OCI-LY3 (cell line): ENCODE measurements at regions not wholly inside any gene's neighbourhood (a gene's known extent, or its start where the extent isn't known, plus 50 kb on each side); places are given as distances from the start of the nearest gene placed in this dataset.

Experiments used
- H2AFZ ChIP-seq: fragments of 200-600, 300-600 bp; shearing (Covaris generic); 2 replicates; pipeline ENCODE4 v1.6.0; 2014; ENCODE audit warnings: antibody characterized with exemption, low read depth, low read length
- H3K27ac ChIP-seq: fragments of 200-600, 300-600 bp; sonication (generic); 2 replicates; pipeline ENCODE4 v1.5.1; 2014; ENCODE audit warnings: mild to moderate bottlenecking, low read length, moderate library complexity, mixed read lengths
- H3K27me3 ChIP-seq: fragments of 200-600, 300-600 bp; sonication (generic); 2 replicates; pipeline ENCODE4 v1.6.1; 2014; ENCODE audit warnings: low read depth, low read length, mixed read lengths
- H3K36me3 ChIP-seq: fragments of 200-600, 300-600 bp; sonication (generic); replicated peaks from 2 replicates; pipeline ENCODE3; 2014; ENCODE audit warnings: low read depth, low read length, mixed read lengths
- H3K4me1 ChIP-seq: fragments of 300-600, 200-600 bp; sonication (generic); 2 replicates; pipeline ENCODE4 v1.6.1; 2014; ENCODE audit warnings: low read length, mixed read lengths
- H3K4me2 ChIP-seq: fragments of 200-600, 300-600 bp; sonication (generic); 2 replicates; pipeline ENCODE4 v1.6.1; 2014; ENCODE audit warnings: low read length, mixed read lengths
- H3K4me3 ChIP-seq: fragments of 300-600, 200-600 bp; sonication (generic); 2 replicates; pipeline ENCODE4 v1.5.1; 2014; ENCODE audit warnings: antibody characterized with exemption, mild to moderate bottlenecking, low read length, moderate library complexity
- H3K79me2 ChIP-seq: fragments of 300-600, 200-600 bp; shearing (Covaris generic); 2 replicates; pipeline ENCODE4 v1.6.1; 2014; ENCODE audit warnings: mild to moderate bottlenecking, low read length, mixed read lengths
- H3K9ac ChIP-seq: fragments of 300-600, 200-600 bp; shearing (Covaris generic); 2 replicates; pipeline ENCODE4 v1.6.0; 2014; ENCODE audit warnings: mild to moderate bottlenecking, low read length, moderate library complexity
- H3K9me3 ChIP-seq: fragments of 200-600, 300-600 bp; shearing (Covaris generic); 2 replicates; pipeline ENCODE4 v1.6.1; 2014; ENCODE audit warnings: low read length, mixed read lengths; ENCODE audit not compliant: insufficient read depth
- H4K20me1 ChIP-seq: fragments of 200-600, 300-600 bp; sonication (generic); 2 replicates; pipeline ENCODE4 v1.6.1; 2016; ENCODE audit warnings: low read length, mixed read lengths; ENCODE audit not compliant: insufficient read depth
- CTCF ChIP-seq: fragments of 200-600, 300-600 bp; sonication (generic); IDR thresholded peaks from 2 replicates; pipeline ENCODE4 v1.5.1; 2014; ENCODE audit warnings: antibody characterized with exemption, low read length, low read depth
- EZH2phosphoT487 ChIP-seq: fragments of 200-600 bp; shearing (Covaris generic); IDR thresholded peaks from 2 replicates; pipeline ENCODE4 v1.6.1; 2018; ENCODE audit warnings: antibody characterized with exemption, mixed run types, low read depth

- Histone ChIP-seq H4K20me1 (no peaks in the 10 kb centered on the region), H3K9me3 (no peaks in the 10 kb centered on the region), H3K27ac (no peak overlapping the region), H3K36me3 (no peaks in the 10 kb centered on the region), H3K27me3 (no peaks in the 10 kb centered on the region), H3K9ac (no peak overlapping the region), H2AFZ (no peak overlapping the region), H3K79me2 (no peaks in the 10 kb centered on the region), H3K4me2 (no peak overlapping the region), H3K4me3 (no peak overlapping the region), H3K4me1 (no peaks in the 10 kb centered on the region)
- no peak for TF ChIP-seq EZH2phosphoT487
- no peak for TF ChIP-seq CTCF
Observed at GRCh38 chr2:103605071-103605780, 843.4 kb downstream of the TMEM182 start.

GRCh38 chr2:103615611-103616105, 853.8 kb downstream of the TMEM182 start:
- no peak overlapping the region for H3K9ac ChIP-seq
- H3K27ac ChIP-seq, result no peak overlapping the region
- H3K4me1 ChIP-seq, result no peaks in the 10 kb centered on the region
- H3K4me3 ChIP-seq, result no peak overlapping the region
- H2AFZ ChIP-seq, result no peak overlapping the region
- H3K27me3 ChIP-seq, result no peaks in the 10 kb centered on the region
- no peak overlapping the region for H3K4me2 ChIP-seq
- no peaks in the 10 kb centered on the region for H3K79me2 ChIP-seq
- H3K9me3 ChIP-seq, result no peaks in the 10 kb centered on the region
- H4K20me1 ChIP-seq, result no peaks in the 10 kb centered on the region
- H3K36me3 ChIP-seq, result no peaks in the 10 kb centered on the region
- TF ChIP-seq EZH2phosphoT487 (no peak), CTCF (no peak)

- Histone ChIP-seq H3K9me3 (no peaks in the 10 kb centered on the region), H3K79me2 (no peaks in the 10 kb centered on the region), H2AFZ (no peak overlapping the region), H3K27ac (no peak overlapping the region), H4K20me1 (no peaks in the 10 kb centered on the region), H3K4me3 (no peak overlapping the region), H3K36me3 (no peaks in the 10 kb centered on the region), H3K9ac (no peak overlapping the region), H3K4me1 (no peaks in the 10 kb centered on the region), H3K4me2 (no peak overlapping the region), H3K27me3 (no peaks in the 10 kb centered on the region)
- TF ChIP-seq CTCF (no peak), EZH2phosphoT487 (no peak)
Observed at GRCh38 chr2:103616891-103617290, 855.1 kb downstream of the TMEM182 start.

GRCh38 chr2:103618112-103618511, 856.3 kb downstream of the TMEM182 start:
- no peak overlapping the region for H3K9ac ChIP-seq
- no peak overlapping the region for H2AFZ ChIP-seq
- H3K27me3 ChIP-seq, result no peaks in the 10 kb centered on the region
- TF ChIP-seq CTCF (no peak), EZH2phosphoT487 (no peak)
- H3K4me3 ChIP-seq, result no peak overlapping the region
- no peaks in the 10 kb centered on the region for H3K36me3 ChIP-seq
- no peaks in the 10 kb centered on the region for H4K20me1 ChIP-seq
- no peaks in the 10 kb centered on the region for H3K4me1 ChIP-seq
- H3K9me3 ChIP-seq, result no peaks in the 10 kb centered on the region
- no peaks in the 10 kb centered on the region for H3K79me2 ChIP-seq
- H3K27ac ChIP-seq, result no peak overlapping the region
- no peak overlapping the region for H3K4me2 ChIP-seq
